Duodenal mucosa (tissue), 2 donors: ENCODE measurements at regions not wholly inside any gene's neighbourhood (a gene's known extent, or its start where the extent isn't known, plus 50 kb on each side); places are given as distances from the start of the nearest gene placed in this dataset.

Experiments used
- H3K27ac ChIP-seq: one replicate; pipeline ENCODE4 v1.7.0; 2013; ENCODE audit warnings: low read depth, low read length
- H3K27me3 ChIP-seq, 2 donors: one replicate each; pipeline ENCODE4 v1.7.0; 2013; ENCODE audit warnings: low read length in 2 of 2, control low read depth in 1 of 2; ENCODE audit not compliant: insufficient read depth in 2 of 2, control insufficient read depth in 1 of 2
- H3K36me3 ChIP-seq, 2 donors: one replicate each; pipeline ENCODE4 v1.7.0; 2013; ENCODE audit warnings: low read length in 2 of 2, control low read depth in 1 of 2; ENCODE audit not compliant: insufficient read depth in 2 of 2, control insufficient read depth in 1 of 2
- H3K4me1 ChIP-seq, 2 donors: one replicate each; pipeline ENCODE4 v1.7.0; 2013; ENCODE audit warnings: low read length in 2 of 2, control low read depth in 1 of 2; ENCODE audit not compliant: insufficient read depth in 2 of 2, control insufficient read depth in 1 of 2
- H3K4me3 ChIP-seq, 2 donors: one replicate each; pipeline ENCODE4 v1.7.0; 2013; ENCODE audit warnings: low read length in 2 of 2, low read depth in 1 of 2
- H3K9ac ChIP-seq, 2 donors: one replicate each; pipeline ENCODE4 v1.7.0; 2013; ENCODE audit warnings: low read length in 2 of 2, low read depth in 1 of 2
- H3K9me3 ChIP-seq, 2 donors: one replicate each; pipeline ENCODE4 v1.7.0; 2013; ENCODE audit warnings: low read length in 2 of 2, control low read depth in 1 of 2; ENCODE audit not compliant: control insufficient read depth in 1 of 2

GRCh38 chr14:101009531-101009930 is 106.0 kb upstream of the RTL1 start:
- Histone ChIP-seq H3K4me1 (peaks cover 5 to 6% of the 10 kb centered on the region in 2 donors), H3K4me3 (no peak overlapping the region), H3K27ac (no peak overlapping the region), H3K9me3 (no peaks in the 10 kb centered on the region), H3K9ac (no peak overlapping the region), H3K36me3 (no peaks in the 10 kb centered on the region), H3K27me3 (no peaks in the 10 kb centered on the region)

GRCh38 chr14:101010293-101010692 is 106.8 kb upstream of the RTL1 start:
- H3K27ac ChIP-seq: no peak overlapping the region
- H3K4me3 ChIP-seq: no peak overlapping the region
- no peaks in the 10 kb centered on the region for H3K9me3 ChIP-seq
- H3K4me1 ChIP-seq: peaks cover 4 to 5% of the 10 kb centered on the region in 2 donors
- H3K36me3 ChIP-seq: no peaks in the 10 kb centered on the region
- no peaks in the 10 kb centered on the region for H3K27me3 ChIP-seq
- no peak overlapping the region for H3K9ac ChIP-seq

GRCh38 chr14:101010835-101011234 is 107.3 kb upstream of the RTL1 start:
- Histone ChIP-seq H3K27ac (no peak overlapping the region), H3K4me3 (no peak overlapping the region), H3K9me3 (no peaks in the 10 kb centered on the region), H3K4me1 (no peaks in the 10 kb centered on the region), H3K36me3 (no peaks in the 10 kb centered on the region), H3K27me3 (no peaks in the 10 kb centered on the region), H3K9ac (no peak overlapping the region)

GRCh38 chr14:101017209-101017608 is 113.7 kb upstream of the RTL1 start:
- Histone ChIP-seq H3K4me1 (no peaks in the 10 kb centered on the region), H3K27me3 (no peaks in the 10 kb centered on the region), H3K36me3 (no peaks in the 10 kb centered on the region), H3K4me3 (no peak overlapping the region), H3K9me3 (peaks cover 0 to 5% of the 10 kb centered on the region in 2 donors), H3K9ac (no peak overlapping the region), H3K27ac (no peak overlapping the region)

- Histone ChIP-seq H3K27ac (no peak overlapping the region), H3K4me3 (no peak overlapping the region), H3K36me3 (no peaks in the 10 kb centered on the region), H3K9ac (no peak overlapping the region), H3K27me3 (no peaks in the 10 kb centered on the region), H3K4me1 (no peaks in the 10 kb centered on the region), H3K9me3 (peaks cover 0 to 5% of the 10 kb centered on the region in 2 donors)
These were observed 114.5 kb upstream of the RTL1 start for GRCh38 chr14:101017806-101018560.

GRCh38 chr14:101018561-101019290 is 115.2 kb upstream of the RTL1 start:
- no peaks in the 10 kb centered on the region for H3K36me3 ChIP-seq
- peaks cover 0 to 5% of the 10 kb centered on the region in 2 donors for H3K9me3 ChIP-seq
- H3K4me3 ChIP-seq: no peak overlapping the region
- no peaks in the 10 kb centered on the region for H3K4me1 ChIP-seq
- no peak overlapping the region for H3K27ac ChIP-seq
- no peaks in the 10 kb centered on the region for H3K27me3 ChIP-seq
- H3K9ac ChIP-seq: no peak overlapping the region

GRCh38 chr14:101019541-101019940 is 116.0 kb upstream of the RTL1 start:
- Histone ChIP-seq H3K4me3 (no peak overlapping the region), H3K9me3 (peaks cover 0 to 5% of the 10 kb centered on the region in 2 donors), H3K27ac (no peak overlapping the region), H3K9ac (no peak overlapping the region), H3K4me1 (no peaks in the 10 kb centered on the region), H3K36me3 (no peaks in the 10 kb centered on the region), H3K27me3 (no peaks in the 10 kb centered on the region)

- Histone ChIP-seq H3K4me3 (no peak overlapping the region), H3K4me1 (no peaks in the 10 kb centered on the region), H3K27me3 (no peaks in the 10 kb centered on the region), H3K9me3 (peaks cover 0 to 5% of the 10 kb centered on the region in 2 donors), H3K9ac (no peak overlapping the region), H3K36me3 (no peaks in the 10 kb centered on the region), H3K27ac (no peak overlapping the region)
These were observed 116.6 kb upstream of the RTL1 start for GRCh38 chr14:101019990-101020710.

- H3K9ac ChIP-seq: no peak overlapping the region
- peaks cover 0 to 5% of the 10 kb centered on the region in 2 donors for H3K9me3 ChIP-seq
- no peak overlapping the region for H3K27ac ChIP-seq
- no peak overlapping the region for H3K4me3 ChIP-seq
- H3K27me3 ChIP-seq: no peaks in the 10 kb centered on the region
- no peaks in the 10 kb centered on the region for H3K36me3 ChIP-seq
- H3K4me1 ChIP-seq: no peaks in the 10 kb centered on the region
These were observed 117.4 kb upstream of the RTL1 start for GRCh38 chr14:101020834-101021370.

- no peaks in the 10 kb centered on the region for H3K36me3 ChIP-seq
These were observed 118.6 kb upstream of the RTL1 start for GRCh38 chr14:101022121-101022520.

More at GRCh38 chr14:101022121-101022520, 118.6 kb upstream of the RTL1 start:
- Histone ChIP-seq H3K27ac (no peak overlapping the region), H3K4me1 (no peaks in the 10 kb centered on the region), H3K4me3 (no peak overlapping the region), H3K9ac (no peak overlapping the region), H3K27me3 (no peaks in the 10 kb centered on the region), H3K9me3 (peaks cover 0 to 5% of the 10 kb centered on the region in 2 donors)
